OCI-LY7 (cell line): ENCODE measurements at regions not wholly inside any gene's neighbourhood (a gene's known extent, or its start where the extent isn't known, plus 50 kb on each side); places are given as distances from the start of the nearest gene placed in this dataset.
"Not testable (repeated sequence)": the region's sequence is repeated elsewhere in the genome, so short reads cannot be mapped to it uniquely, and the experiment has no call there.

Experiments used
- BruUV-seq: library from RNA; stranded (reverse); fragments of 400-500 nt; replicated peaks from 2 replicates; lab custom pipeline; 2021; lab: Mats Ljungman, UMichigan
- CTCF ChIA-PET: fragments of 300-600 bp; sonication (Branson Sonifier 250); formaldehyde crosslinking; loops from one replicate; lab custom pipeline; 2022; ENCODE audit warnings: antibody characterized with exemption; ENCODE audit not compliant: unreplicated experiment; lab: Charles Lee
- POLR2A ChIA-PET: fragments of 300-600 bp; sonication (Branson Sonifier 250); formaldehyde crosslinking; loops from one replicate; lab custom pipeline; 2022; ENCODE audit warnings: antibody characterized with exemption; lab: Charles Lee
- DNase-seq: peaks from one replicate; pipeline ENCODE4 v3.0.0-alpha.2; 2015; ENCODE audit warnings: low spot score
- H2AFZ ChIP-seq: fragments of 200-600 bp; sonication (generic), shearing (Covaris generic); 2 replicates; pipeline ENCODE4 v1.6.1; 2014; ENCODE audit warnings: mild to moderate bottlenecking, antibody characterized with exemption, low read length, moderate library complexity
- H3K27ac ChIP-seq: fragments of 200-600 bp; sonication (generic); 2 replicates; pipeline ENCODE4 v1.5.1; 2014; ENCODE audit warnings: mixed run types, low read depth, mild to moderate bottlenecking, moderate library complexity, low read length, inconsistent platforms; ENCODE audit not compliant: poor library complexity, severe bottlenecking
- H3K36me3 ChIP-seq: fragments of 200-600 bp; sonication (generic); 2 replicates; pipeline ENCODE4 v1.6.1; 2014; ENCODE audit warnings: mild to moderate bottlenecking, antibody characterized with exemption, low read length, moderate library complexity, mixed read lengths; ENCODE audit not compliant: insufficient read depth
- H3K4me1 ChIP-seq: fragments of 200-600 bp; sonication (generic); 2 replicates; pipeline ENCODE4 v1.5.1; 2014; ENCODE audit warnings: mild to moderate bottlenecking, low read length; ENCODE audit not compliant: insufficient read depth, poor library complexity, severe bottlenecking
- H3K4me2 ChIP-seq: fragments of 200-600 bp; sonication (generic); 2 replicates; pipeline ENCODE4 v1.6.1; 2014; ENCODE audit warnings: mild to moderate bottlenecking, low read length
- H3K4me3 ChIP-seq: fragments of 200-600 bp; sonication (generic); 2 replicates; pipeline ENCODE4 v1.5.1; 2014; ENCODE audit warnings: mild to moderate bottlenecking, low read depth, low read length; ENCODE audit not compliant: poor library complexity, severe bottlenecking
- H3K79me2 ChIP-seq: fragments of 200-600 bp; sonication (generic); 2 replicates; pipeline ENCODE4 v1.6.1; 2016; ENCODE audit warnings: low read depth, mild to moderate bottlenecking, low read length, moderate library complexity, mixed read lengths; ENCODE audit not compliant: insufficient read depth
- H3K9me2 ChIP-seq: fragments of 200-600 bp; sonication (generic); 2 replicates; pipeline ENCODE4 v1.6.1; 2016; ENCODE audit warnings: mild to moderate bottlenecking, low read length, mixed read lengths; ENCODE audit not compliant: insufficient read depth
- H3K9me3 ChIP-seq: fragments of 200-600 bp; sonication (generic); 2 replicates; pipeline ENCODE4 v1.6.1; 2014; ENCODE audit warnings: mild to moderate bottlenecking, mixed run types, low read length, mixed read lengths
- H4K20me1 ChIP-seq: fragments of 200-600 bp; sonication (generic); 2 replicates; pipeline ENCODE4 v1.6.1; 2014; ENCODE audit warnings: mild to moderate bottlenecking, antibody characterized with exemption, low read length, moderate library complexity, mixed read lengths; ENCODE audit not compliant: insufficient read depth
- EZH2phosphoT487 ChIP-seq: fragments of 200-600 bp; sonication (generic); IDR thresholded peaks from 2 replicates; pipeline ENCODE4 v1.6.1; 2018; ENCODE audit warnings: low read depth, borderline replicate concordance, mild to moderate bottlenecking, mixed run types, antibody characterized with exemption, low read length, moderate library complexity, mixed read lengths
- intact Hi-C: fragments of 100-400 bp; cut with micrococcal nuclease; formaldehyde crosslinking; loops from one replicate; pipeline ENCODE4 v1.10.0; 2022; ENCODE audit not compliant: unreplicated experiment
- TF ChIP-seq, protein P1 (sequence below): fragments of 200-600 bp; sonication (generic); conservative IDR thresholded peaks from 2 replicates; pipeline ENCODE4 v1.5.1; 2014; ENCODE audit warnings: mild to moderate bottlenecking, antibody characterized with exemption, low read length, moderate library complexity, mixed read lengths

DNA sequence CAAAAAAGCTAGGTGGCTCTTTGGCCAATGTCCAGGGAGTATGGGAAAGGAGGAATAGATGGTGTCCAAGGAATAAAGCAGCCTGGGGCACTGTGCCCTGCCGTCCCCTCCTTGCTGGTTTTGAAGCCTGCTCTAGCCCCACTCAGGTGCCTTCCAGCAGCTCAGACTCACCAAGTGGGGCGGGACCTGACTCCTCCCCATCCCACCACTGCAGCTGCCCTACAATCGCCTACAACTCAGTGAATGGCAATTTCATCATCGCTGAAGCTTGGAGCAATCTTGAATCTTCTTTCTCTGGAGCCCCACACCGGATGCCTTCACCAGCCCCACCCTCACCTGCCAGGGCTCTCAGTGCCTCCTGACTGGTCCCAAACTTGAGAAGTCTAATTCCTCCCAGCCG lies 56.4 kb upstream of the NXT1 start:
- Histone ChIP-seq H3K79me2 (no peaks in the 10 kb centered on the region), H3K4me3 (no peak overlapping the region), H3K36me3 (no peaks in the 10 kb centered on the region), H3K4me1 (no peaks in the 10 kb centered on the region), H3K9me3 (no peaks in the 10 kb centered on the region), H4K20me1 (no peaks in the 10 kb centered on the region), H3K9me2 (no peaks in the 10 kb centered on the region), H3K27ac (no peak overlapping the region), H2AFZ (no peak overlapping the region), H3K4me2 (no peak overlapping the region)
- intact Hi-C loops = no loop called here
- POLR2A ChIA-PET = no interaction called here
- no TSS peak for BruUV-seq
- TF ChIP-seq, protein P1, sequence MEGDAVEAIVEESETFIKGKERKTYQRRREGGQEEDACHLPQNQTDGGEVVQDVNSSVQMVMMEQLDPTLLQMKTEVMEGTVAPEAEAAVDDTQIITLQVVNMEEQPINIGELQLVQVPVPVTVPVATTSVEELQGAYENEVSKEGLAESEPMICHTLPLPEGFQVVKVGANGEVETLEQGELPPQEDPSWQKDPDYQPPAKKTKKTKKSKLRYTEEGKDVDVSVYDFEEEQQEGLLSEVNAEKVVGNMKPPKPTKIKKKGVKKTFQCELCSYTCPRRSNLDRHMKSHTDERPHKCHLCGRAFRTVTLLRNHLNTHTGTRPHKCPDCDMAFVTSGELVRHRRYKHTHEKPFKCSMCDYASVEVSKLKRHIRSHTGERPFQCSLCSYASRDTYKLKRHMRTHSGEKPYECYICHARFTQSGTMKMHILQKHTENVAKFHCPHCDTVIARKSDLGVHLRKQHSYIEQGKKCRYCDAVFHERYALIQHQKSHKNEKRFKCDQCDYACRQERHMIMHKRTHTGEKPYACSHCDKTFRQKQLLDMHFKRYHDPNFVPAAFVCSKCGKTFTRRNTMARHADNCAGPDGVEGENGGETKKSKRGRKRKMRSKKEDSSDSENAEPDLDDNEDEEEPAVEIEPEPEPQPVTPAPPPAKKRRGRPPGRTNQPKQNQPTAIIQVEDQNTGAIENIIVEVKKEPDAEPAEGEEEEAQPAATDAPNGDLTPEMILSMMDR = no peak
- no peak for TF ChIP-seq EZH2phosphoT487
- CTCF ChIA-PET = no interaction called here
- no peak for DNase-seq

DNA sequence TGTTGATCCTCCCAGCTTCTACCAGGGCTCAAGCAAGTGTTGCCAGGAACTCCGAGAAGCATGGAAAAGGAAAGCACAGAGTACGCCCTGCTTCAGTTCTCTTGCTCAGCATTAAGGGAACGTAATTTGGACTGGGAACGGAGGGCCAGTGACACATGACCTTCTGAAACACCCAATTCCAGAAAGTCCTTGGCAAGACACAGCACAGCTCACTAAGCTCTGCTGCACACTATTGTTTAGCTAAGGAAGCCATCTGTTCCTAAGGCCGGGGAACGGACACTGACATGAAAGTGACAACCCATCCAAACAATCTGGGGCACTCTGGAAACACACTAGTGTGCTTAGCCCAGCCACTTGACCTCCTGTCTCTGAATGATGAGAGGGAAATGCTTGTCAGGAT lies 56.9 kb upstream of the NXT1 start:
- ChIA-PET CTCF (no interaction called here), POLR2A (no interaction called here)
- Histone ChIP-seq H3K4me3 (no peak overlapping the region), H3K36me3 (no peaks in the 10 kb centered on the region), H4K20me1 (no peaks in the 10 kb centered on the region), H3K4me2 (no peak overlapping the region), H3K27ac (no peak overlapping the region), H3K9me2 (no peaks in the 10 kb centered on the region), H3K79me2 (no peaks in the 10 kb centered on the region), H3K4me1 (no peaks in the 10 kb centered on the region), H2AFZ (no peak overlapping the region), H3K9me3 (no peaks in the 10 kb centered on the region)
- TF ChIP-seq, protein P1 = no peak
- no peak for TF ChIP-seq EZH2phosphoT487
- DNase-seq = no peak
- BruUV-seq = no TSS peak
- intact Hi-C loops = no loop called here

DNA sequence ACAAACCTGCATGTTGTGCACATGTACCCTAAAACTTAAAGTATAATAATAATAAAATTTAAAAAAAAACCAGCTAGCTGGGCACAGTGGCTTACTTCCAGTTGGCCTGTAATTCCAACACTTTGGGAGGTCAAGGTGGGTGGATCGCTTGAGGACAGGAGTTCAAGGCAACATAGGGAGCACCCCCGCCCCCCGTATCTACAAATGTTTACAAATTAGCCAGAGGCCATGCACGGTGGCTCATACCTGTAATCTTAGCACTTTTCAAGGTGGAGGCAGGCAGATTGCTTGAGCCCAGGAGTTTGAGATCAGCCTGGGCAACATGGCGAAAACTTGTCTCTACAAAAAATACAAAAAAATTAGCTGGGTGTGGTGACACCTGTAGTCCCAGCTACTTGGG lies 58.3 kb upstream of the NXT1 start:
- POLR2A ChIA-PET, H3K27ac ChIP-seq, intact Hi-C loops, DNase-seq, H3K4me2 ChIP-seq, H3K9me2 ChIP-seq, H4K20me1 ChIP-seq, CTCF ChIA-PET, BruUV-seq, H3K9me3 ChIP-seq, H3K36me3 ChIP-seq, H3K4me3 ChIP-seq, H3K4me1 ChIP-seq, H3K79me2 ChIP-seq, H2AFZ ChIP-seq: not testable (repeated sequence)
